PC-9 (cell line): ENCODE measurements at regions not wholly inside any gene's neighbourhood (a gene's known extent, or its start where the extent isn't known, plus 50 kb on each side); places are given as distances from the start of the nearest gene placed in this dataset.

Source experiments
- BruUV-seq: library from RNA; stranded (reverse); fragments of 400-500 nt; replicated peaks from 2 replicates; lab custom pipeline; 2021; lab: Mats Ljungman, UMichigan
- CTCF ChIA-PET: fragments of 300-600 bp; sonication (Branson Sonifier 250); formaldehyde crosslinking; loops from one replicate; lab custom pipeline; 2022; ENCODE audit warnings: antibody characterized with exemption; lab: Charles Lee
- POLR2A ChIA-PET: fragments of 300-600 bp; sonication (Branson Sonifier 250); formaldehyde crosslinking; loops from one replicate; lab custom pipeline; 2022; ENCODE audit warnings: antibody characterized with exemption; ENCODE audit not compliant: unreplicated experiment; lab: Charles Lee
- DNase-seq, 2 experiments: peaks; one replicate each; pipeline versions ENCODE4 v3.0.0 to v3.0.0-alpha.2; 2015 to 2022; ENCODE audit warnings: mixed read lengths in 1 of 2
- H2AFZ ChIP-seq: fragments of 200-600 bp; sonication (generic); 2 replicates; pipeline ENCODE4 v1.8.1; 2017; ENCODE audit warnings: antibody characterized with exemption
- H3F3A ChIP-seq: fragments of 200-600 bp; sonication (generic); 2 replicates; pipeline ENCODE4 v1.8.1; 2017; ENCODE audit warnings: antibody characterized with exemption, mild to moderate bottlenecking, low read depth; ENCODE audit not compliant: insufficient read depth
- H3K27ac ChIP-seq: fragments of 200-600 bp; sonication (generic); 2 replicates; pipeline ENCODE4 v1.6.1; 2016; ENCODE audit warnings: mixed run types
- H3K27me3 ChIP-seq: fragments of 200-600 bp; sonication (generic); 2 replicates; pipeline ENCODE4 v1.6.1; 2016; ENCODE audit warnings: low read depth, mixed run types; ENCODE audit not compliant: insufficient read depth
- H3K36me3 ChIP-seq: fragments of 200-600 bp; sonication (generic); 2 replicates; pipeline ENCODE4 v1.6.1; 2016; ENCODE audit warnings: low read depth, mixed run types
- H3K4me1 ChIP-seq: fragments of 200-600 bp; sonication (generic); replicated peaks from 2 replicates; pipeline ENCODE4 v1.6.1; 2016; ENCODE audit warnings: mixed run types; ENCODE audit not compliant: insufficient read depth
- H3K4me2 ChIP-seq: fragments of 200-600 bp; sonication (generic); 2 replicates; pipeline ENCODE4 v1.6.1; 2017; ENCODE audit warnings: mixed run types
- H3K4me3 ChIP-seq: fragments of 200-600 bp; sonication (generic); 2 replicates; pipeline ENCODE4 v1.6.1; 2016; ENCODE audit warnings: mixed run types
- H3K79me2 ChIP-seq: fragments of 200-600 bp; sonication (generic); 2 replicates; pipeline ENCODE4 v1.6.1; 2017; ENCODE audit warnings: low read depth, mixed run types
- H3K9me2 ChIP-seq: fragments of 200-600 bp; sonication (generic); 2 replicates; pipeline ENCODE4 v1.8.1; 2017; ENCODE audit warnings: mild to moderate bottlenecking; ENCODE audit not compliant: insufficient read depth
- H3K9me3 ChIP-seq: fragments of 200-600 bp; sonication (generic); 2 replicates; pipeline ENCODE4 v1.8.1; 2016; ENCODE audit warnings: low read depth; ENCODE audit not compliant: insufficient read depth
- H4K20me1 ChIP-seq: fragments of 200-600 bp; sonication (generic); 2 replicates; pipeline ENCODE4 v1.8.1; 2017; ENCODE audit not compliant: insufficient read depth
- CTCF ChIP-seq: fragments of 200-600 bp; sonication (generic); conservative IDR thresholded peaks from 2 replicates; pipeline ENCODE4 v1.6.1; 2017; ENCODE audit warnings: mixed run types, antibody characterized with exemption, mild to moderate bottlenecking, moderate library complexity
- EZH2 ChIP-seq: fragments of 200-600 bp; sonication (generic); IDR thresholded peaks from 2 replicates; pipeline ENCODE4 v1.8.0; 2017; ENCODE audit warnings: antibody characterized with exemption, low read depth
- intact Hi-C: fragments of 100-400 bp; cut with micrococcal nuclease; formaldehyde crosslinking; loops from one replicate; pipeline ENCODE4 v1.10.0; 2022; ENCODE audit not compliant: unreplicated experiment

- no peak overlapping the region for H3K27ac ChIP-seq
- no peak overlapping the region for H3K4me3 ChIP-seq
- no TSS peak for BruUV-seq
- POLR2A ChIA-PET: no interaction called here
- no peak for DNase-seq
- TF ChIP-seq CTCF: no peak
- no peak for TF ChIP-seq EZH2
- no peaks in the 10 kb centered on the region for H3K4me1 ChIP-seq
- H3K79me2 ChIP-seq: no peaks in the 10 kb centered on the region
- no peaks in the 10 kb centered on the region for H3K9me3 ChIP-seq
- CTCF ChIA-PET: no interaction called here
- no peaks in the 10 kb centered on the region for H3K36me3 ChIP-seq
- intact Hi-C loops: no loop called here
- H3K27me3 ChIP-seq: peaks cover 75% of the 10 kb centered on the region
- H3K4me2 ChIP-seq: no peak overlapping the region
- H2AFZ ChIP-seq: no peak overlapping the region
- H3K9me2 ChIP-seq: no peaks in the 10 kb centered on the region
- H4K20me1 ChIP-seq: no peaks in the 10 kb centered on the region; the same call in 1 of the 2 replicates
- no peaks in the 10 kb centered on the region for H3F3A ChIP-seq
These were observed 295.5 kb upstream of the MSX2 start for GRCh38 chr5:174428895-174429294.

- CTCF ChIA-PET: no interaction called here
- DNase-seq: no peak
- Histone ChIP-seq H3K9me3 (no peaks in the 10 kb centered on the region), H3K4me2 (no peak overlapping the region), H3K4me3 (no peak overlapping the region), H3K79me2 (no peaks in the 10 kb centered on the region), H3K9me2 (no peaks in the 10 kb centered on the region), H4K20me1 (no peaks in the 10 kb centered on the region; the same call in 1 of the 2 replicates), H3K27ac (no peak overlapping the region), H3K27me3 (peaks cover 57% of the 10 kb centered on the region), H2AFZ (no peak overlapping the region), H3K36me3 (no peaks in the 10 kb centered on the region), H3K4me1 (no peaks in the 10 kb centered on the region), H3F3A (no peaks in the 10 kb centered on the region)
- no peak for TF ChIP-seq EZH2
- no peak for TF ChIP-seq CTCF
- intact Hi-C loops: no loop called here
- BruUV-seq: no TSS peak
- POLR2A ChIA-PET: no interaction called here
These were observed 293.4 kb upstream of the MSX2 start for GRCh38 chr5:174430940-174431339.

- H3K4me1 ChIP-seq: no peaks in the 10 kb centered on the region
- CTCF ChIA-PET: no interaction called here
- peaks cover 51% of the 10 kb centered on the region for H3K27me3 ChIP-seq
- no peaks in the 10 kb centered on the region for H3K36me3 ChIP-seq
- no peak for DNase-seq
- H2AFZ ChIP-seq: no peak overlapping the region
- H3K4me2 ChIP-seq: no peak overlapping the region
- H3K4me3 ChIP-seq: no peak overlapping the region
- no peaks in the 10 kb centered on the region for H3K9me3 ChIP-seq
- H3K9me2 ChIP-seq: no peaks in the 10 kb centered on the region
- H3K27ac ChIP-seq: no peak overlapping the region
- no peaks in the 10 kb centered on the region; the same call in 1 of the 2 replicates for H4K20me1 ChIP-seq
- H3K79me2 ChIP-seq: no peaks in the 10 kb centered on the region
- intact Hi-C loops: no loop called here
- no peaks in the 10 kb centered on the region for H3F3A ChIP-seq
- no TSS peak for BruUV-seq
- POLR2A ChIA-PET: interaction anchor here (0.6 kb wide), 1 partner anchor 878 kb away, joined by 9 read pairs; no protein-coding TSS in a partner anchor
- TF ChIP-seq CTCF: no peak
- no peak for TF ChIP-seq EZH2
These were observed 292.9 kb upstream of the MSX2 start for GRCh38 chr5:174431504-174431903.
